Non-pigmented ciliary epithelial cell (primary cell): ENCODE measurements at regions not wholly inside any gene's neighbourhood (a gene's known extent, or its start where the extent isn't known, plus 50 kb on each side); places are given as distances from the start of the nearest gene placed in this dataset.
"Not testable (repeated sequence)": the region's sequence is repeated elsewhere in the genome, so short reads cannot be mapped to it uniquely, and the experiment has no call there.

Experiments used
- DNase-seq: peaks from one replicate; pipeline ENCODE4 v3.0.0-alpha.2; 2010; ENCODE audit warnings: low read depth

DNA sequence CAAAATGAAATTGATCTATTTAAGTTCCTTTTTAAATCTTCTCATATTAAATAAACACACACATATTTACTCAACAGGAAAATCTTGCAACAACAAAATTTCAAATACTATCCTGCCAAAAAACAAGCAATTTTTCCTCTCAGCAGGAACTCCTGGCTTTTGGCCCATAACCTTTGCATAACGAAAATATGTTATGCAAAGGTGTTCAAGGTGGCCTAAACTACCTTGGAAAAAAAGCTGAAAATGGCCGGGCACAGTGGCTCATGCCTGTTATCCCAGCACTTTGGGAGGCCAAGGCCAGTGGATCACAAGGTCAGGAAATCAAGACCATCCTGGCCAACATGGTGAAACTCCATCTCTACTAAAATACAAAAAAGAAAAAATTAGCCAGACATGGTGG, 424.3 kb upstream of the ZNF337 start:
- not testable (repeated sequence) for DNase-seq

DNA sequence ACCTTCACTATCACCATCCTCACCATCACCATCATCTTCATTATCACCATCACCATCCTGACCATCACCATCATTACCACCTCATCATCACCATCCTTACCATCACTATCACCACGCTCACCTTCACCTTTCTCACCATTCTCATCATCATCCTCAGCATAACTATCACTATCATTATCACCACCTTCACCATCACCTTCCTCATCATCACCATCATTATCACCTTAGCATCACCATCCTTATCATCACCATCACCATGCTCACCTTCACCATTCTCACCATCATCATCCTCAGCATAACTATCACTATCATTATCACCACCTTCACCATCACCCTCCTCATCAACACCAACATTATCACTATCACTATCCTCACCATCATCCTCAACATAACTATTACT, 397.8 kb upstream of the ZNF337 start:
- DNase-seq = not testable (repeated sequence)

DNA sequence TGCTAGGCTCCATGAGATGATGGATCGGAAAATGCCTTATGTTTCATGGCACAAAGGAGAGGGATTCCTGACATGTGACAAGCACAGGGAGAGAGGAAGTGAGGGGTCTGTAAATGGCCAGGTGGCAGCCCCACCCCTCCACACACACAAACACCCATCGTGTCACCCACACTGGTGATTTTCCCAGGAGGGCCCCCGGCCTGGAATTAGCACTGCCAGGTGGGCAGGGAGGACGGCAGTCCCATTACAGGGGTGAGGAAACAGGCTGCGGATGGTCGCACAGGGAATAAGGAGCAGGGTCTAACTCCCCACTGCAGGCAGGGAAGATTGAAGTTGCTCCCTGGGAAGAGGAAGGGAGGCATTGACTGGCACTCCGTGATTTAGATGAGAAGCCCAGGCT, 395.3 kb upstream of the ZNF337 start:
- DNase-seq = not testable (repeated sequence)

DNA sequence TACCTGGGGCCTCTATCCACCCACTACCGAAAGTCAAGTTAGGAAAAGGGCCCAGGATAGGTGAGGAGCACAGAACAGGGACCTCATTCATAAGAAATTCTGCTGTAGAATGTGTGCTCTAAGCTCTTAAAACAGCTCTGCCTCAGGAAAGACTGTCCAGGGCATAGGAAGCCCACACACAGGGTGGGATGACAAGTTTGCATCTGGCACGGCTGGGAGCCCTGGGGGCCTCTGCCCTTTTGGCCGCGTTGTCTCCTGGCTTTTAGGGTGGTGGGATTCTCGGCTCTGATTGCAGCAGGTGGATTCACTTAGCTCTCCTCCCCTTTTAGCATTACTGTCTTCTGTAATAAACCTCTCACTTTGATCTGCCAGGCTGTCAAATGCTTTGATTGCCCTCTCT, 389.5 kb upstream of the ZNF337 start:
- DNase-seq = not testable (repeated sequence)

DNA sequence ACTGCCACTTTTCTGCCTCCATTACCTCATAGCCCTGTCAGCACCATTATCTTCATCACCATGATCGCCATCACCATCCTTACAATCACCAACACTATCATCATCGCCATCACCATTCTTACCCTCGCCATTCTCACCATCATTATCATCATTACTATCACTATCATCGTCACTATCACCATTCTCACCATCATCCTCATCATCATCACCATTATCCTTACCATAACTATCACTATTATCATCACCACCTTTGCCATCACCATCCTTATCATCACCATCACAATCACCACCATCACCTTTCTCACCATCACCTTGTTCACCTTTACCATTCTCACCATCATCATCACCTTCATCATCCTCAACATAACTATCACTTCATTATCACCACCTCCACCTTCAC, 377.3 kb upstream of the ZNF337 start:
- DNase-seq = not testable (repeated sequence)

DNA sequence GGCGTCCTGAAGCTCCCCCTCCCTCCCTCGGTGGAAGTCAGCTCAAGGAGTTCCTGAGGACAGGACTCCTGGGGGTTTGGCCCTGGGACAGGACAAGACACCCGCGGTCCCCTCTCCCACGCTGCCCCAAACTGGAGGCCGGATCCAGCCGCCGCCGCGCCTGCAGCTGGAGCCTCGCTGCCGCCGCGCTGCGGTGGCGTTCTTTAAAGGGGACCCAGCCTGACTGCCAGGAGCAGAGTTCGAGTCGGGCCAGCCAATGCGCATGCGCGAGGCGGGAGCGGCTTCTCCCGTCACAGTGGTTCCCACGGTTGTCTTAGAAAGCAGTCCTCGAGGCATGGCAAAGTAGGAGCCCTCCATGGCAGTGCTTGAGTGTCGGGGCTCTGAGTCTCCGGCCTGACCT, 362.7 kb upstream of the ZNF337 start:
- DNase-seq = not testable (repeated sequence)

DNA sequence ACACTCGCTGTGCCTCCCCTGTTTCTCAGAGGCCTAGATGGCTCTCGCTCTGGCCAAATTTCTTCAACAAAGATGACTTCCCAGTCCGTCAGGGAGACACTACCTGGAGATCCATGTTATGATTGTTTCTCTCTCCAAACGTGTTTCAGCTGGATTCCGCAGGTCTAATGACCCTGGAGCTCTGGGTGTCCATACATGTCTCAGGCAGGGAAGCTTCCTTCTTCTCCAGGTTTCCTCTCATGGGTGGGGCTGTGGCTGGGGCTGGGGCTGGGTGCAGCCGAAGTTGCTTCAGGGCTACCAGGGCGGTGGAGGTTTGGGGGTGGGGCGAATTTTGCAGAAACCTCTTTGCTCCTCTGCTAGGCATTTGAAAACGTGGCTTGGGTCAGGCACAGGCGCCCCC, 361.8 kb upstream of the ZNF337 start:
- not testable (repeated sequence) for DNase-seq

DNA sequence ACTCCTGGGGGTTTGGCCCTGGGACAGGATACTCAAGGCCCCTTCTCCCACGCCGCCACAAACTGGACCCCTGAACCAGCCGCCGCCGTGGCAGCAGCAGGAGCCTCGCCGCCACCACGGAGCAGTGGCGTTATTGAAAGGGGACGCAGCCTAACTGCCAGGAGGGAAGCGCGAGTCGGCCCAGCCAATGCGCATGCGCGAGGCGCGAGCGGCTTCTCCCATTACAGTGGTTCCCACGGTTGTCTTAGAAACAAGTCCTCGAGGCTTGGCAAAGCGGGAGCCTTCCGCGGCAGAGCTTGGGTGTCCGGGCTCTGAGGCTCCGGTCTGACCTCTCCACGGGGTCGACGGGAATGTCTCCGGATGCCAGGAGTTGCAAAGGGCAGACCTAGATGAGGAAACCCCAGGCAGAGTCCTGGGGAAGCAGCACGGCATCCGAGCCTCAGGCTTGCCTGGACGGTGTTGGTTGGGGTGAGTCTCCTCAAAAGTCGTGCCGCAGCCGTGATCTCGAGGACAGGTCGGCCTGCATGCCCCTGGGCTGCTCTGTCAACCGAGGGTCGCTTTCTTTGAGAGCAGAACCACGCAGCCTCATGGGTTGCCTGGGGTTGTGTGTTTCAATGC, 360.6 kb upstream of the ZNF337 start:
- DNase-seq = not testable (repeated sequence)

DNA sequence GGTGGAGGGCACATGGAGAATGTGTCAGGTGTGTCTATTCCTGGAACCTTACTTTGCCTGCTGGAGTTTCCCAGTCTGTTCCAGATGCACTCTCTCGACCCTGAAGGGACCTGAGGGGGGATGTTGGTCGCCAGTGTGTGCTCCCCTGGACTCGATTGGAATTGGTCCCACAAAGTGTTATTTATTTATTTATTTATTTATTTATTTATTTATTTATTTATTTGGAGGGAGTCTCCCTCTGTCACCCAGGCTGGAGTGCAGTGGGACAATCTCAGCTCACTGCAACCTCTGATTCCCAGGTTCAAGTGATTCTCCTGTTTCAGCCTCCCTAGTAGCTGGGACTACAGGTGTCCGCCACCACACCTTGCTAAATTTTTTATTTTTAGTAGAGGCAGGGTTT, 329.1 kb upstream of the ZNF337 start:
- not testable (repeated sequence) for DNase-seq

DNA sequence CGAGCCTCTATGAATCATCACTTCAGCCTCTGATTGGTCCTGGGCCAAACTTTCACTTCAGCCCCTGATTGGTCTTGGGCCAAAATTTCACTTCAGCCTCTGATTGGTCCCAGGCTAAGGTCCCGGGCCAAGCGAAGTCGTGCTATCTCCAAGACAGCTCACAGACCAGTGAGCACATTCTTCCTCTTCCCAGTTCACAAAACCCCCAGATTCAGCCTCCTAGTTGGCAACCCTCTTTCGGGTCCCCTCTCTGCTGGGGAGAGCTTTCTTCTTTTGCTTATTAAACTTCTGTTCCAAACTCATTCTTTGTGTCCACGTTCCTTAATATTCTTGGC, 314.3 kb upstream of the ZNF337 start:
- DNase-seq = not testable (repeated sequence)

DNA sequence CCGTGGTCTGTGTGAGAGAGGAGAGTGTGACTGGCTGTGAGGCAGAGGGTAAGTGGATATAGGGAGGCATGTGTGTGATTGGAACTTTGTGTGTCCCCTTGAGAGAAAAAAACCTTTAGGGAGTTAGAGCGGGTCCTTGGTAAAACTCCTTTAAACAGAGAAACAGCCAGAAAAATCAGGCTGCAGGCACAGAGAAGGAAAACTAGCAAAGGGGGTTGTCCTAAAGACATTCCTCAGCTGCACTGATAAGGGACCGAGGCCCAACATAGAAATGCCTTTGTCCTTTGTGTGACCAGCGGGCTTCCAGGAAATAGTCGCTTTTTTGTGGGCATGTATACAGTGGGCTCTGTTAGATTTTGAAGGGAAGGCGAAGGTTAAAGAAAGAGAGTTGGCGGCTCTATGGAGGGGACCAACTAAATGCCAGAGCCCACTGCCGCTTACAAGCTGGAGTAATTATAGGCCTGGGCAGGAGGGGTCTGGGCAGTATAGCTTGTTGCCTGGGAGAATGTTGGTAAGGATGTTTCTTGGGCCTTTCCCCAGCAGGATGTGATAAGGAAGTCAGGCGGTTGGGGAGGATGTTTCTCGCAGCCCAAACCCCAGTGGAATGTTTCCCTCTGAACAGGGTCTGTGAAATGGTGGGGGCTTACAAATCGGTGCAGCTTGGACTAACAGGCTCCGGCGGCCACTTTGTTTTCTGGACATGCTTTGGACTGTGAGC, 313.7 kb upstream of the ZNF337 start:
- not testable (repeated sequence) for DNase-seq

DNA sequence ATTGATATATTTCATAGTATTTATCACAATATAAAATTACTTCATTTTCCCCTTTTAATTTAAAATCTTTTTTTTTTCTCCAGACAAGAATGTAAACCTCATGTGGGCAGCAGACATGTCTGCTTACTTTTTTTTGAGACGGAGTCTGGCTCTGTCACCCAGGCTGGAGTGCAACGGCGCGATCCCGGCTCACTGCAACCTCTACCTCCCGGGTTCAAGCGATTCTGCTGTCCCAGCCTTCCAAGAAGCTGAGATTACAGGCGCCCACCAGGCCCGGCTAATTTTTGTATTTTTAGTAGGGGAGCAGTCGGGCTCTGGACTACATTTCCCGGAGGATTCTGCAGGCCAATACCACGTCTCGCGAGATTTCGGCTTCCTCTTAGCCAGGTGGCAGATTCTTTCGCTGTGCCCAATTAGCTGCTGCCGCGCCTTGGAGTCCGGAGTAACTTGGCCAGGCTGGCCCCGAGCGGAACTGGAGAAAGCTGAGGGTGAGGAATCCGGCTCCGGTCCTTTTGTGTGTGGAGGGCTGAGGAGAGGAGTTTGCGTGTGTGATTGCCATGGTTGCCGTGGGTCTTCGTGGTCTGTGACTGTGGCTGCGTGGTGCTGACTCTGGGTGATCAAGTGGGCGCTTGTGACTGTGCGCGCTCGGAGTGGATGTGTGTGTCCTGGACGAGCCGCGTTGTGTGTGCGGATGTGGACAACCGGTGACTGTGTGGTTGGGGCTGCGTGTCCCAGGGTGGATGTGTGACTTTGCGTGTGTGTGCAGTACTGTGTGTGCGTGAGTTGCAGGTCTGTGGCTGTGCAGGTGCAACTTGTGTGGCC, 313.0 kb upstream of the ZNF337 start:
- DNase-seq = peak; percentile 83

DNA sequence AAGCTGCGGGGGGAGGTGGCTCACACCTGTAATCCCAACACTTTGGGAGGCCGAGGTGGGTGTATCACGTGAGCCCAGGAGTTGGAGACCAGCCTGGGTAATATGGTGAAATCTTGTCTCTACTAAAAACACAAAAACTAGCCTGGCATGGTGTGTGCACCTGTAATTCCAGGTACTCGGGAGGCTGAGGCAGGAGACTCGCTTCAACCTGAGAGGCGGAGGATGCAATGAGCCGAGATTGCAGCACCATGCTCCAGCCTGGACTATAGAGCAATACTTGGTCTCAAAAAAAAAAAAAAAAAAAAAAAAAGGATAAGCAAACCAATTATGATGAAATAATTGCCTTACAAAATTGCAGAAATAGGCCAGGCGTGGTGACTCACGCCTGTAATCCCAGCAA, 311.4 kb upstream of the ZNF337 start:
- not testable (repeated sequence) for DNase-seq

DNA sequence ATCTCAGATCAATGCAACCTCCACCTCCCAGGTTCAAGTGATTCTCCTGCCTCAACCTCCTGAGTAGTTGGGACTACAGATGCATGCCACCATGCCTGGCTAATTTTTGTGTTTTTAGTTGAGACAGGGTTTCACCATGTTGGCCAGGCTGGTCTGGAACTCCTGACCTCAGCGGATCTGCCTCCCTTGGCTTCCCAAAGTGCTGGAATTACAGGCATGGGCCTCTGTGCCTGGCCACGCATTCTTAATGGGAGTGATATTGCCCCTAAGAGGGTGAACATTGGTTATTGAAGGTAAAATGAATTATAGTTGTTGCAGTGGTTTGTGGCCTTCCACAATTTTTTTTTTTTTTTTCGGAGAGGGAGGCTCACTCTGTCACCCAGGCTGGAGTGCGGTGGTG, 309.5 kb upstream of the ZNF337 start:
- DNase-seq = not testable (repeated sequence)

DNA sequence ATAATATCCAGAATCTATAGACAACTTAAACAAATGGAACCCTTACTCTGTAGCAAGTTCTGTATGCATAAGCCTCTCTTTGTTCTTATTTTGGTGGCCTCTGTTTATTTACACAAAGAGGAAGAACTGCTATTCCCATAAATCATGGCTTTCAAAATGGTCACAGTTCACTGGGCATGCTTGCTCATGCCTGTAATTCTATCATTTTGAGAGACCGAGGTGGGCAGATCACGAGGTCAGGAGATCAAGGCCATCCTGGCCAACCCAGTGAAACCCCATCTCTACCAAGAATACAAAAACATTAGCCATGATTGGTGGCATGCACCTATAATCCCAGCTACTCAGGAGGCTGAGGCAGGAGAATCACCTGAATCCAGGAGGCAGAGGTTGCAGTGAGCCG, 307.3 kb upstream of the ZNF337 start:
- not testable (repeated sequence) for DNase-seq

DNA sequence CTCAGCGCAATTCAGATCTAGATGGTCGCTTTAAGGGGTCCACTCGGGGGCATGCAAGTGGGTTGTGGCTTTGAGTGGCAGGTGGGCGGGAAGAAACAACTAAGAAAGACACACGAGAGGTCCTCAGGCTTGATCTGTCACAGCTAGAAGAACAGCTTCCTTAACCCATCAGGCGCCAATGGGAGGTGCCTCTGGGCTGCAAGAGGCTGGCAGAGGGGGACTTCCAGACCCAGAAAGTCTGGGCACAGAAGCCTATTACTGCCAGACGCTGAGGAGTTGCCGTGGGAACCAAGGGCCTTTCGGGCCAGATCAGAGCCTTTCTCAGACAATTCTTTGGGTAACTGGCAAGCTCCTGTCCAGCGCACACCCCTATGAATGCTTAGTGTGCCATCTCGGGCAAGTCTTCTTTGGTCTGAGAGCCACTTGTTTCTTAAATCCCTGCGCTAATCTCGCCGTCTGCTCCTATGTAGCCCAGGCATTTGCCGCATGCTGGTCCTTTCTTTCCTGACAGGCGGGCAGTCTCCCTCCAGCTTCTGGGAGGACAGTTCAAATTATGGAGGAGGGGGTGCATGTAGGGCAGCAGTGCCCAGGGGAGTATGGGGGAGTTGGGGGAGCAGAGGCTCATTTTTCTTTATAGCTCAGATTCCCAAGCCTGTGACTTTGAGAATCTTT, 300.9 kb upstream of the ZNF337 start:
- not testable (repeated sequence) for DNase-seq

DNA sequence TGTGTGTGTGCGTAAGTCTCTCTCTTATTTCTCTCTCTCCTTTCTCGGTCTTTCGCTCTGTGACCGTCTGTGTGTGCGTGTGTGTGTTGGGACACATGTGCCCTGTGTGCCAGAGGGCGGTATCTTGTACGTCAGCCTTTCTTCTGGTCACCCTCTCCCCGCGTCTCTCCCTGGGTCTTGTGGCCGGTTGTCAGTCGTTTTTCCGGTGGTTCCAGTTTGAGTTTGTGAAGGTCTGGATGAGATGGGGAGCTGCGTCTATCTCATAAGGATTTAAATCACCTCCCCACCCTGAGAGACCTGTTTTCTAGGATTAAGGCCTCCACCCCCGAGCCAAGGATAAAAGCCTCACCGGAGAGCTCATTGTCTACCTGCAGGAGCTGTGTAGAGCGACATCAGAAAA, 295.5 kb upstream of the ZNF337 start:
- DNase-seq = no peak

DNA sequence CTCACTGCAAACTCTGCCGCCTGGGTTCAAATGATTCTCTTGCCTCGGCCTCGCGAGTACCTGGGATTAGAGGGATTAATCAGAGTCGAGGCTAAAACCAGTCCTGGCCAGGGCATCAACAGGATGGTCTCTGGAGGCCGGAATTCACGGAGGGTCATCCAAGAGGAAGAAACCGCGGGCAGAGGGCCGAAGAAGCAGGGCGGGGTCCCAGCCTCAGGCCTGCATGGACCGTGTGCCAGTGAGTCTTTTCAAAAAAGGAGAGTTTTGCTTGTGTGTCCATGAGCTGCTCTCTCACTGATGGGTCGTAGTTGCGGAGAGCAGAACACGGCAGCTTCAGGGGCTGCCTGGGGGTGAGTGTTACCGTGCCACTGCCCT, 295.1 kb upstream of the ZNF337 start:
- DNase-seq = no peak

DNA sequence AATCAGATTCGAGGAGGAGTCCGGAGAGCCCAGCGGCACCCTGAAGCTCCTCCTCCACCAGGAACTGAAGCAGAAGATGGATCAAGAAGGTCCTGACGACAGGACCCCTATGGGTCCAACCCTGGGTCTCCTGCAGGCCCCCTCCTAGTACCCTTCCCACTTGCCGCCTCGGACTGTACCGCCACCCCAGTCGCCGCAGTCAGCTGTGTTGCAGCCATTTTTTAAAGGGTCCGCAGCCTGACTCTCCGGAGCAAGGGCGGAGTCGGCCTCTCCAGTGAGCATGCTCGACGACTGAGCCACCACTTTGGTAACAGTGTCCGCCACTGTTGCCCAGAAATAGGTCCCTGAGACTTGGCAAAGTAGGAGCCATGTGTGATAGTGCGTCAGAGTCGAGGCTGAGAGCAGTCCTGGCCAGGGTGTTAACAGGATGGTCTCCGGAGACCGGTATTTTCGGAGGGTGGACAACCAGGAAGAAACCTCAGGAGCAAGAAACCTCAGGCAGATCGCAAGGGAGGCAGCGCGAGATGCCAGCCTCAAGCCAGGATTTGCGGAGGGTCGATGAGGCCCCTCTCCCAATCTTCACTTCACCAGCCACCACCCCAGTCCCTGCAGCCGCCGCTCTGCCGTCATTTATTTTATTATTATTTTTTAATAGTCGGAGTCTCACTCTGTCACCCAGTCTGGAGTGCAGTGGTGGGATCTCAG, 294.6 kb upstream of the ZNF337 start:
- DNase-seq = no peak

DNA sequence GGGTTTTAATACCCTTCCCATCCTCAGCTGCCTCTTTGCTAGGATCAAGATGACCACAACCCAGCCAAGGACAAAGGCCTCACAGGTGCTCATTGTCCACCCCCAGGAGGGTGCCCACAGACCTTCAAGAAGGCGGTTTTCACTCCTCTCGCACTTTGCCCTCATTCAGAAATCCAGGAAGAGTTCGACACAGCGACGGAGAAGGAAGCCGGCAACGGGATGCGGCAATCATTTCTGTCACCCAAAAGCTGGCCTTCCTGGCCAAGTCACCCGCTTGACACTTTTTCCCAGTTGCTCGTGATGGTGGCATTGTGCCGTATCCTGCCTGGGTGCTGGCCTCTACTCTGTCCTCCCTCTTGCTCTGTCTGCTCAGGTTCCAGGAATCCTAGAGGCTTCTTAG, 293.0 kb upstream of the ZNF337 start:
- DNase-seq = not testable (repeated sequence)

DNA sequence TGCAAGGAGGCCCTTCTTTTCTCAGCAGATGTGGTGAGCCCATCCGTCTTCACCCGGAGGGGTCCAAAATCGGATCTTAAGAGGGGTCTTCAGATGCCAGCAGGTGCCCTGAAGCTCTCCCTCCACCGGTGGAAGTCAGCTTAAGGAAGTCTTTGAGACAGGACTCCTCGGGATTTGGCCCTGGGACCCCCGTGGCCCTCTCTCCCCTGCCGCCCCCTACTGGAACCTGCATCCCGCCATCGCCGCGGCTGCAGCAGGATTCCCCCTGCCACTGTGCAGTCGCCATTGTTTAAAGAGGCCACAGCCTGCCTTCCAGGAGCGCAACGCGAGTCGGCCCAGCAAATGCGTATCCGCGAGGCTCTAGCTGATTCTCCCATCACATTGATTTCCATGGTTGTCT, 292.5 kb upstream of the ZNF337 start:
- no peak for DNase-seq
